Tibial artery (tissue), 4 donors: ENCODE measurements at regions not wholly inside any gene's neighbourhood (a gene's known extent, or its start where the extent isn't known, plus 50 kb on each side); places are given as distances from the start of the nearest gene placed in this dataset.

ENCODE experiments used
- DNase-seq, 2 donors: peaks; one replicate each; pipeline ENCODE4 v3.0.0-alpha.2; 2019
- H3K27ac ChIP-seq, 2 donors: fragments of 200-600 bp; sonication (generic) in 1 of 2; 1 replicate in 1 of 2; 2 replicates in 1 of 2; pipeline ENCODE4 v1.5.1; 2018 to 2019; ENCODE audit warnings: mild to moderate bottlenecking in 1 of 2
- H3K27me3 ChIP-seq, 2 donors: fragments of 200-600 bp; sonication (generic) in 1 of 2; one replicate each; pipeline versions ENCODE4 v1.5.1 to v1.6.0; 2016 to 2019
- H3K36me3 ChIP-seq, 3 donors: fragments of 200-600 bp; sonication (generic) in 2 of 3; one replicate each; pipeline ENCODE4 v1.5.1; 2016 to 2019; ENCODE audit warnings: mild to moderate bottlenecking in 2 of 3
- H3K4me1 ChIP-seq, 4 donors: fragments of 200-600 bp; sonication (generic) in 2 of 4; 1 replicate in 3 of 4; 2 replicates in 1 of 4; pipeline ENCODE4 v1.5.1; 2016 to 2019
- H3K4me3 ChIP-seq, 2 donors: fragments of 200-600 bp; sonication (generic) in 1 of 2; 1 replicate in 1 of 2; 2 replicates in 1 of 2; pipeline ENCODE4 v1.5.1; 2018 to 2019; ENCODE audit warnings: mild to moderate bottlenecking in 2 of 2
- H3K9me3 ChIP-seq, 3 donors: fragments of 200-600 bp; sonication (generic) in 1 of 3; one replicate each; pipeline ENCODE4 v1.5.1; 2016 to 2019
- intact Hi-C: fragments of 100-400 bp; cut with DNase I; formaldehyde crosslinking; loops from one replicate; pipeline ENCODE4 v1.15.0; 2023; ENCODE audit warnings: low total_unique reads
- TF ChIP-seq, protein P1 (sequence below), 2 experiments: fragments of 200-600 bp in 1 of 2; fragments of 450-650 bp in 1 of 2; IDR thresholded peaks; one replicate each; pipeline ENCODE4 v1.5.1; 2017 to 2019; ENCODE audit warnings: antibody characterized with exemption in 2 of 2, mild to moderate bottlenecking in 1 of 2, moderate library complexity in 1 of 2

DNA sequence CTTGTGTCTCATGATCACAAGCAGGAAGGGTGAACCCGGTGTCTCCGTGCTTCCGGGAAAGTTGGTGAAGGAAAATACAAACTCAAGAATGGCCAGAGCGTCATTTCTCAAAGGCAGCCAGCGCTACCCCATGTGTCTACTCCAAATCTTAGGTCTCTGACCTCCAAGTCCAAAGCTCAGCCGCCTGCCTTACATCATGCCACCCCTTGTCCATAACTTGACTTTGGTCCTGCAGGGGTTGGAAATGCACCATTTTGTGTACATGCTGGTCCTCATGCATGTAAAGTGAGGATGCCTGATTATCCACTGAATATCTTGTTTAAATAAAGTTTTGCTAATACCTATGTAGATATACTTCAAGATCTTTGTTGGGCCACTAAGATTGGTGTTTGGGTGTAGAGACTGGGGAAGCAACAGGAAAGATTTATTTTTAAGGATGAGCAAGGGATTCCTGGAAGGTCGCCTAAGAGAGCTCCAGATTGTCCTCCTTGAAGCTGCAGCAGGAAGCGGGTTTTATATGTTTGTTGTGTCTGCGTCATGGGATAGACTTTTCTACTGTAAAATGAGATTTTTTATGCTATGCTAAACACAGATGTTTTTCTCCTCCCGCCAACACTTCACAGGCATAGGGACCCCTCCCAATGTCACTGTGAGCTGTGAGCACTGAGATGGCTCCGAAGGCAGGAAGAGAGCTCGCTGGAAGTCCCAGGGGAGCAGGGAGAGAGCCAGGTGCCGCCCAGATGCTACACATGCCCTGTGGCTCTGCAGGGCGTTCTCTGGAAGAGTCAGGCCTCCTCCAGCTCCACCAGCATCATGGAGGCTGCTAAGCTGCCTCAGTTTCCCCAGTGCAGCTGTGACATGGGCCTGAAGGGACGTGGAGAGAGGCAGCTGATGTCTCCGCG lies 176.2 kb upstream of the HDAC4 start:
- no peak for DNase-seq
- H3K4me3 ChIP-seq = no peak overlapping the region
- no peak overlapping the region for H3K27ac ChIP-seq
- H3K9me3 ChIP-seq = no peaks in the 10 kb centered on the region
- H3K4me1 ChIP-seq = no peaks in the 10 kb centered on the region
- H3K36me3 ChIP-seq = no peaks in the 10 kb centered on the region
- TF ChIP-seq, protein P1, sequence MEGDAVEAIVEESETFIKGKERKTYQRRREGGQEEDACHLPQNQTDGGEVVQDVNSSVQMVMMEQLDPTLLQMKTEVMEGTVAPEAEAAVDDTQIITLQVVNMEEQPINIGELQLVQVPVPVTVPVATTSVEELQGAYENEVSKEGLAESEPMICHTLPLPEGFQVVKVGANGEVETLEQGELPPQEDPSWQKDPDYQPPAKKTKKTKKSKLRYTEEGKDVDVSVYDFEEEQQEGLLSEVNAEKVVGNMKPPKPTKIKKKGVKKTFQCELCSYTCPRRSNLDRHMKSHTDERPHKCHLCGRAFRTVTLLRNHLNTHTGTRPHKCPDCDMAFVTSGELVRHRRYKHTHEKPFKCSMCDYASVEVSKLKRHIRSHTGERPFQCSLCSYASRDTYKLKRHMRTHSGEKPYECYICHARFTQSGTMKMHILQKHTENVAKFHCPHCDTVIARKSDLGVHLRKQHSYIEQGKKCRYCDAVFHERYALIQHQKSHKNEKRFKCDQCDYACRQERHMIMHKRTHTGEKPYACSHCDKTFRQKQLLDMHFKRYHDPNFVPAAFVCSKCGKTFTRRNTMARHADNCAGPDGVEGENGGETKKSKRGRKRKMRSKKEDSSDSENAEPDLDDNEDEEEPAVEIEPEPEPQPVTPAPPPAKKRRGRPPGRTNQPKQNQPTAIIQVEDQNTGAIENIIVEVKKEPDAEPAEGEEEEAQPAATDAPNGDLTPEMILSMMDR (IDR thresholded peaks at IDR 0.05) = no peak
- intact Hi-C loops = no loop called here
- peaks cover 0 to 33% of the 10 kb centered on the region in 2 donors for H3K27me3 ChIP-seq

- Histone ChIP-seq H3K9me3 (no peaks in the 10 kb centered on the region), H3K36me3 (no peaks in the 10 kb centered on the region), H3K27me3 (peaks cover 0 to 33% of the 10 kb centered on the region in 2 donors), H3K4me3 (no peak overlapping the region), H3K4me1 (no peaks in the 10 kb centered on the region), H3K27ac (no peak overlapping the region)
- intact Hi-C loops = no loop called here
- TF ChIP-seq, protein P1 (IDR thresholded peaks at IDR 0.05) = no peak
- DNase-seq = no peak
These were observed 175.2 kb upstream of the HDAC4 start for GRCh38 chr2:239575931-239576445.

- intact Hi-C loops = no loop called here
- no peaks in the 10 kb centered on the region for H3K4me1 ChIP-seq
- H3K27ac ChIP-seq = no peak overlapping the region
- no peak for DNase-seq
- H3K4me3 ChIP-seq = no peak overlapping the region
- H3K36me3 ChIP-seq = no peaks in the 10 kb centered on the region
- TF ChIP-seq, protein P1 (IDR thresholded peaks at IDR 0.05) = no peak
- H3K27me3 ChIP-seq = peaks cover 0 to 33% of the 10 kb centered on the region in 2 donors
- no peaks in the 10 kb centered on the region for H3K9me3 ChIP-seq
These were observed 173.8 kb upstream of the HDAC4 start for GRCh38 chr2:239574434-239575156.

DNA sequence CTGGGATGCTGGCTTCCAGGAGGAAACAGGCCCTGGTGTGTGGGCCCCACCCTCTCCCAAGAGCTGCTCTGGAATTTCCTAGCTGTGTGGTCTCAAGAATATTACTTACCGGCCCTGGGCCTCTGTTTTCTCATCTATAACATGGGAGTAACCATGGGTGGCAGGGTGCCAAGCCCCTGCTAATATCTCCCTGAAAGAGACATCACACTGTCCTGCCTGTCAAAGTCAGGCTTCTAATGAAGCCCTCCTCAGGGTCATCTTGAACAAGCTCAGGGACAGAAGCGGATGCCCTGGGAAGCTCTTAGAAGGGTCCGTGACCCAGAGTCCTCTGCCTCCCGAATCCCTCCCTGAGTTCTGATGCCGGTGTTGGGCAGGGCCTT lies 173.2 kb upstream of the HDAC4 start:
- Histone ChIP-seq H3K4me1 (no peaks in the 10 kb centered on the region), H3K27me3 (peaks cover 0 to 33% of the 10 kb centered on the region in 2 donors), H3K4me3 (no peak overlapping the region), H3K9me3 (no peaks in the 10 kb centered on the region), H3K27ac (no peak overlapping the region), H3K36me3 (no peaks in the 10 kb centered on the region)
- TF ChIP-seq, protein P1 (IDR thresholded peaks at IDR 0.05) = no peak
- intact Hi-C loops = no loop called here
- DNase-seq = no peak

DNA sequence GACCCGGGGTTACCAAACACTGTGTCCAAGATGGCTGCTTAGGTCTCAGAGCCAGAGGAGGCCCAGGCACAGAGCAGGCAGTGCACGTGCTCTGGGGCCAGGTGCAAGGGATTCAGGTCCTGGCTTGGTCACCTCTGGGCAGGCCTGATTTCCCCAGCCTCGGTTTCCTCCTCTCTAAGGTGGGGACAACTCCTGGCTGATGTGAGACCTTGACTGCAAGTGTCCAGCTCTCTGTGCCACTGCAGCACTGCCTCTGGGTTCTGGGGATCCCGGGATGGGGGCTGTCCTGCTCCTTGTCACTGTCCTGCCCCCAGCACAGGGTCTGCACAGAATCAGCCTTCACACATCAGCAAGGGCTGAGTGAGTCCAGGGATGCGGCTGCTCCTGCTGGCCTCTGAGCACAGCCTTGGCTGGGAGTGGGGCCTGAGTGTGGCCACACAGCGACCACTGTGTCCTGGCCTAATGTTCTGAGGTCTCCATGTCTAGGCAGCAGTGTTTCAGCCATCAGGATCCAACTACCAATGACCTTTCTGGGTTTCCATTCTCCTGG lies 170.2 kb upstream of the HDAC4 start:
- intact Hi-C loops = no loop called here
- H3K9me3 ChIP-seq = no peaks in the 10 kb centered on the region
- TF ChIP-seq, protein P1 (IDR thresholded peaks at IDR 0.05) = no peak

More for the DNA sequence above, 170.2 kb upstream of the HDAC4 start:
- H3K27ac ChIP-seq = no peak overlapping the region
- H3K36me3 ChIP-seq = no peaks in the 10 kb centered on the region
- H3K4me3 ChIP-seq = no peak overlapping the region
- no peak for DNase-seq
- peaks cover 0 to 34% of the 10 kb centered on the region in 2 donors for H3K27me3 ChIP-seq
- H3K4me1 ChIP-seq = no peaks in the 10 kb centered on the region
